ENCODE measurements at regions not wholly inside any gene's neighbourhood (a gene's known extent, or its start where the extent isn't known, plus 50 kb on each side); places are given as distances from the start of the nearest gene placed in this dataset.

DNA sequence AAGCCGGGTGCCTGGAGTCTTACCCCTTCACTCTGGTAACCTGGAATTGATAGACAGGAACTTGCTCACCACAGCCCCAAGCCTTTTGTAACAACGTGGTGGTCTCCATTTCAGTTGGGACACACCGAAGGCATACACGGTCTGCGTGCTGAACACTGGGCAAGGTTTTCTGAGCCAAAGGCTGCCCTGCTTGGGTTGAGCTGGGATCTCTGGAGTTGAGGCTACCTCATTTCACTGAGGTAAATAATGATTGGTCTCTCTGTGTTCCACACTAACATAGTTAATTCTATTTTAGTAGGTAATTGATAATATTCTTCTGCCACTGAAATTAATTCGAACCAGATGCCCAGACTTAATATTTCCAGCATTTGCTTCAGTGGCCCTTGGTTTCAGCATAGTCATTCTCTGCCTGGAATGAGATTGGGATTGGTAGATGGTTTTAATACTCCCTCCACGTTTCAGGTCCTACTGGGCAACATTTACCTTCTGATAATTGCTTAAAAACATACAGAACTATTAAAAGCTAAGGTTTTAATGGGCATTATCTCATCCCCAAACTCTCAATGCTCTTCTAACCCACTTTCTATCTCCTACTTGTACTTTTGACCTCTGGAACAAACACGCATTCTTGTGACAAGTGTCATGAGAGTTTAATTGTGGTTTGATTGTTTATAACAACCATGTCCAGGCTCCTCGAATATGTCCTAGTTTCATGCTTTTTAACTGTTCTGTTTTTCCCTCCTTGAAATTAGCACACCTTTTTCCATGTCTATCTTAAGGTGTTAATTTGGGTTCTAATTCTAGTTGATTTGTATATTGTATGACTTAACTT is 202.3 kb upstream of the KLF6 start:
- H3K9ac ChIP-seq (ENCODE audit: extremely low read depth, insufficient read length, low read length), result no peak overlapping the region
- H3K4ac ChIP-seq (ENCODE audit: low read depth, low read length), result no peak overlapping the region

More for the DNA sequence above, 202.3 kb upstream of the KLF6 start:
- H3K27ac Mint-ChIP-seq, result no peak overlapping the region
- Histone ChIP-seq H3K9me3 (ENCODE audit: control insufficient read depth, low read depth, low read length) (no peaks in the 10 kb centered on the region), H3K18ac (ENCODE audit: insufficient read length, low read depth, low read length) (no peak overlapping the region), H3K23me2 (ENCODE audit: insufficient read length, low read depth, low read length, poor library complexity, severe bottlenecking) (no peaks in the 10 kb centered on the region), H3K27me3 (ENCODE audit: insufficient read depth, low read length) (no peaks in the 10 kb centered on the region), H3K79me1 (ENCODE audit: insufficient read depth, low read depth, low read length, poor library complexity, severe bottlenecking) (no peaks in the 10 kb centered on the region), H3K23ac (ENCODE audit: insufficient read length, low read depth, low read length) (no peak overlapping the region), H2AK5ac (ENCODE audit: insufficient read length, low read length) (no peak overlapping the region), H3K27ac (ENCODE audit: insufficient read length, low read depth, low read length) (no peak overlapping the region), H3K4me1 (ENCODE audit: insufficient read depth, low read length) (no peaks in the 10 kb centered on the region), H2BK12ac (ENCODE audit: insufficient read length, low read depth, low read length) (no peak overlapping the region), H3K79me2 (ENCODE audit: insufficient read depth, low read length) (no peaks in the 10 kb centered on the region), H4K8ac (replicated peaks; ENCODE audit: insufficient read length, low read depth, low read length) (no peak overlapping the region), H2AFZ (ENCODE audit: low read length) (no peak overlapping the region), H2BK15ac (ENCODE audit: low read depth, low read length) (no peak overlapping the region), H2BK5ac (ENCODE audit: insufficient read length, low read length) (no peak overlapping the region), H3T11ph (ENCODE audit: low read length) (no peak overlapping the region), H4K20me1 (ENCODE audit: control insufficient read depth, insufficient read depth, insufficient read length) (no peaks in the 10 kb centered on the region), H4K91ac (ENCODE audit: insufficient read length, low read depth, low read length) (no peak overlapping the region), H3K4me2 (ENCODE audit: insufficient read depth, insufficient read length, low read length) (no peak overlapping the region), H2BK120ac (ENCODE audit: low read depth, low read length, poor library complexity, severe bottlenecking) (no peak overlapping the region), H3K56ac (ENCODE audit: insufficient read length, low read depth, low read length) (no peak overlapping the region), H3K14ac (ENCODE audit: insufficient read depth, low read length) (no peak overlapping the region), H4K5ac (ENCODE audit: insufficient read length, low read depth, low read length) (no peak overlapping the region), H2BK20ac (ENCODE audit: low read depth, low read length, poor library complexity, severe bottlenecking) (no peak overlapping the region)
- no CpG with 5 or more reads among the region's 9 CpGs for WGBS (ENCODE audit: extremely low coverage, insufficient read length, low lambda C conversion rate)
- DNase-seq, result no peak
- TF ChIP-seq, protein P1, sequence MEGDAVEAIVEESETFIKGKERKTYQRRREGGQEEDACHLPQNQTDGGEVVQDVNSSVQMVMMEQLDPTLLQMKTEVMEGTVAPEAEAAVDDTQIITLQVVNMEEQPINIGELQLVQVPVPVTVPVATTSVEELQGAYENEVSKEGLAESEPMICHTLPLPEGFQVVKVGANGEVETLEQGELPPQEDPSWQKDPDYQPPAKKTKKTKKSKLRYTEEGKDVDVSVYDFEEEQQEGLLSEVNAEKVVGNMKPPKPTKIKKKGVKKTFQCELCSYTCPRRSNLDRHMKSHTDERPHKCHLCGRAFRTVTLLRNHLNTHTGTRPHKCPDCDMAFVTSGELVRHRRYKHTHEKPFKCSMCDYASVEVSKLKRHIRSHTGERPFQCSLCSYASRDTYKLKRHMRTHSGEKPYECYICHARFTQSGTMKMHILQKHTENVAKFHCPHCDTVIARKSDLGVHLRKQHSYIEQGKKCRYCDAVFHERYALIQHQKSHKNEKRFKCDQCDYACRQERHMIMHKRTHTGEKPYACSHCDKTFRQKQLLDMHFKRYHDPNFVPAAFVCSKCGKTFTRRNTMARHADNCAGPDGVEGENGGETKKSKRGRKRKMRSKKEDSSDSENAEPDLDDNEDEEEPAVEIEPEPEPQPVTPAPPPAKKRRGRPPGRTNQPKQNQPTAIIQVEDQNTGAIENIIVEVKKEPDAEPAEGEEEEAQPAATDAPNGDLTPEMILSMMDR (conservative IDR thresholded peaks at IDR 0.05), result no peak
- peaks cover 0 to under 1% of the 10 kb centered on the region in 2 experiments; a peak in 2 of 4 replicates for H3K4me1 Mint-ChIP-seq
- H3K27me3 Mint-ChIP-seq (ENCODE audit: low read depth), result no peaks in the 10 kb centered on the region; the same call in 1 of the 2 replicates
- H3K4me3 Mint-ChIP-seq, result no peak overlapping the region
- H3K9me3 Mint-ChIP-seq, result peaks cover 10 to 12% of the 10 kb centered on the region in 2 experiments
- H3K36me3 Mint-ChIP-seq (ENCODE audit: insufficient read depth in 1 of 3, low read depth in 3 of 3), result peaks cover 2 to 10% (median 7%) of the 10 kb centered on the region in 3 experiments; a peak in 6 of 7 replicates
